ENCODE measurements at regions not wholly inside any gene's neighbourhood (a gene's known extent, or its start where the extent isn't known, plus 50 kb on each side); places are given as distances from the start of the nearest gene placed in this dataset.
"Not testable (repeated sequence)": the region's sequence is repeated elsewhere in the genome, so short reads cannot be mapped to it uniquely, and the experiment has no call there.

GRCh38 chr6:121925534-121926255 is 473.8 kb upstream of the HSF2 start:
- no peak for DNase-seq (ENCODE audit: low spot score)

DNA sequence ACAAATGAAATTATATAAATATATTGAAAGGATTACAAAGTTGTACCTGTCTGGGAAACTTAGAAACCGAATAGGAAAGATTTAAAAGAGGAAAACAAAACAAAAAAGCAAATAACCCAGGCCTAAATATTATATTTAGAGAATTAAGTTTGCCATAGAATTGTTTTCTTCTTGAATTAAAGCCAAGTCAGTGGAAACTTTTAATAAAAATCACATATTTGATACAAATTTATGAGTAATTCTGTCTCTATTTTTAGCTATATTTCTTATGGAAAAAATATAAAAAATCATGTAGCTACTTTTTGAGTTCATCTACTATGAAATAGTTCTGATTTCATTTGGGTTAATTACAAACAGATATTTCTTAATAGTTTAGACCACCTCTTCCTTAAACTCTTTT is 470.2 kb upstream of the HSF2 start:
- DNase-seq (ENCODE audit: low spot score): no peak

GRCh38 chr6:121932076-121932991 is 467.1 kb upstream of the HSF2 start:
- DNase-seq (ENCODE audit: low spot score): no peak

DNA sequence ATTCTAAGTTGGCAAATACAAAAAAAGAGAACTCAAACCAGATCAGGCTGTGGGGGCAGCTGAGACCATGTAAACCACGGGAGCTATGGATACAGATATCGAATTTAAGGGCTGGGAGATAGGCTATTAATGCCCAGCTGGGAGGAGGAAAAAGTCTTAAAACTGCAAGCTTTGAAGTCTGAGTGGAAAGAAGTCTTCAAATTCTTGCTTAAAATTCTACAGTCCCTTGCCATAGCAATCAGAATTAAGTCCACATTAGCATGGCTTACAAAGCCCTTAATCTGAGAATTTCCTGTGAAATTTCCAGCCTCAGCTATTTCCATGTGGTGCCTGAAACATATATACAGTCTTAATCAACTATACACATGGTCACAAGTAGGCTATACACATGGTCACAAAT is 465.0 kb upstream of the HSF2 start:
- no peak for DNase-seq (ENCODE audit: low spot score)

- DNase-seq (ENCODE audit: low spot score): no peak
These were observed 458.7 kb upstream of the HSF2 start for GRCh38 chr6:121940728-121941127.

GRCh38 chr6:121944354-121944753 is 455.1 kb upstream of the HSF2 start:
- no peak for DNase-seq (ENCODE audit: low spot score)

DNA sequence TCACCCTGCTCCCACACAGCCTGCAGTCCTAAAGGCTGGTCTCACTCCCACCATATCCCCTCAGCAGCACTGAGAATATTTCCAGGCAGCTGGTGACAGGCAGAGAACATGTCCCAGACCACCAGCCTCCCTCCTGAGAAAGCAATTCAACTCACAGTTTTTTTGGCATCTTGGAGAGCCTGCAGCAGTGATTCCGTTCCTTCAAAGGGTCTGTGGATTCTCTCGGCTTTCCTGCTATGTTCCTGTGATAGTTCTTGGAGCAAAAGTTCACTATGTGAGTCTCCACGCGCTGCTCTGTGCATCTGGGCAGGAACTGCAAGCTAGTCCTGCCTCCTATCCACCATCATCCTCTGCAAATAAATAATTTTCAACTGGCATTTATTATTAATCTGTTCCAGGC is 448.3 kb upstream of the HSF2 start:
- DNase-seq (ENCODE audit: low spot score): no peak

DNA sequence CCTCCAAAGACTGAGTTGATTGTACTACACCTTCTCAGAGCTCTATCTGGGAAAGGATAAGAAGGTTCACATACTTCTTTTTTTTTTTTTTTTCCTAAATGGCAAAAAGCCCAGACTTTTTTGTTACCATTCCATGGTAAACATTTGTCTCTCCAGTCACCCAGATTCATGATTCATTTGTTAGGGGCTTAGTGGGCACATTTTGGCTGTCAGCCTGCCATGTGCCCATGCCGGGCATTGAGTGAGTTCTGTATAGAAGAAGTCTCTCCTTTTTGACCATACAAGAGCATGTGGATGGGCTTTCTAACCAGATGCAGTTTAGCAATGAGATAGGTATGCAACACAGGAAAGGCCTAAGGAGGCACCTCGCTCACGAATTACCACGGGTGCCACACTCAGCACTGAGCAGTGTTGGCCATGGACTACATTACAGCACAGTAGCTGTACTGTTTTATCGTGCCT is 447.5 kb upstream of the HSF2 start:
- no peak for DNase-seq (ENCODE audit: low spot score)

GRCh38 chr6:121955401-121955800 is 444.1 kb upstream of the HSF2 start:
- DNase-seq (ENCODE audit: low spot score): not testable (repeated sequence)

GRCh38 chr6:121956782-121957181 is 442.7 kb upstream of the HSF2 start:
- no peak for DNase-seq (ENCODE audit: low spot score)

GRCh38 chr6:121959501-121959900 is 440.0 kb upstream of the HSF2 start:
- DNase-seq (ENCODE audit: low spot score): no peak

GRCh38 chr6:121961619-121962125 is 437.8 kb upstream of the HSF2 start:
- DNase-seq (ENCODE audit: low spot score): no peak

GRCh38 chr6:121963826-121964225 is 435.6 kb upstream of the HSF2 start:
- DNase-seq (ENCODE audit: low spot score): no peak

- no peak for DNase-seq (ENCODE audit: low spot score)
These were observed 433.7 kb upstream of the HSF2 start for GRCh38 chr6:121965739-121966138.

- DNase-seq (ENCODE audit: low spot score): no peak
These were observed 431.8 kb upstream of the HSF2 start for GRCh38 chr6:121967631-121968030.

DNA sequence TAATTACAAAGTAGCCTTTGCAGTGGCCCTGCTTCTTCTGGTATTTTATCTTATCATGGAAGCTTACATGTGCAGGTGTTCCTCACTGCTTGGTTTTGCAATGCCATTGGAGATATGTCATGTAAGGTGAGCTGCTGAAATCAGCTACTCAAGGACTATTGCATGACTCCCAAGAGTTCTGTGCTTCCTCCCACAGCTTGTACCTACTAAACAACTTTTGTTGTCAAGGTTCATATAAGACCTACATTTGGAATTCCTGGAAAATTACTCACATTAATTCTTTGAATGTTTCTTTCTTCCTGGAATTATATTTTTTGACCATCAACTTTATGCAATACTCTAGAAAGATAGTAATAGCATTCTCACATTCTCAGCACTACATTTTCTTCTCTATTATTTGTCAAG is 427.5 kb upstream of the HSF2 start:
- DNase-seq (ENCODE audit: low spot score): no peak

DNA sequence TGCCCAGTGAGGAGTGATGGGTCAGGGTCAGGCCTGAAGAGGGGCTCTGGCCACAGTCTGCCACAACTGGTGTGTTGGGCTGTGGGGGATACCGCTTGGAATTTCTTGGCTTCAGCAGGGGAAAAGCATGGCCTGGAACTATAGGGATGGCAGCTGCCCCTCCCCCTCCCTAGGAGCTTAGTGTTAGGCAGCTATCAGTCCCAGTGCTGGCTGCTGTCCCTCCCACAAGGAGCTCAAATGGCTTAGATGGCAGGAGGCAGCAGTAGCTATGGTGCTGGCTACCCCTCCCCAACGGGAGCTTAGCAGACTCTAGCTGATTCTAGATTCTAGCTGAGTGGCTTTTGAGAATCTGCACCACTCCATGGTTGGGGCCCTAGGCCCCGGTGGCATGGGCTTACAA is 414.5 kb upstream of the HSF2 start:
- DNase-seq (ENCODE audit: low spot score): no peak

GRCh38 chr6:121993362-121993761 is 406.1 kb upstream of the HSF2 start:
- DNase-seq (ENCODE audit: low spot score): no peak

- DNase-seq (ENCODE audit: low spot score): no peak
These were observed 404.5 kb upstream of the HSF2 start for GRCh38 chr6:121994919-121995318.

GRCh38 chr6:121998631-121999030 is 400.8 kb upstream of the HSF2 start:
- no peak for DNase-seq (ENCODE audit: low spot score)

DNA sequence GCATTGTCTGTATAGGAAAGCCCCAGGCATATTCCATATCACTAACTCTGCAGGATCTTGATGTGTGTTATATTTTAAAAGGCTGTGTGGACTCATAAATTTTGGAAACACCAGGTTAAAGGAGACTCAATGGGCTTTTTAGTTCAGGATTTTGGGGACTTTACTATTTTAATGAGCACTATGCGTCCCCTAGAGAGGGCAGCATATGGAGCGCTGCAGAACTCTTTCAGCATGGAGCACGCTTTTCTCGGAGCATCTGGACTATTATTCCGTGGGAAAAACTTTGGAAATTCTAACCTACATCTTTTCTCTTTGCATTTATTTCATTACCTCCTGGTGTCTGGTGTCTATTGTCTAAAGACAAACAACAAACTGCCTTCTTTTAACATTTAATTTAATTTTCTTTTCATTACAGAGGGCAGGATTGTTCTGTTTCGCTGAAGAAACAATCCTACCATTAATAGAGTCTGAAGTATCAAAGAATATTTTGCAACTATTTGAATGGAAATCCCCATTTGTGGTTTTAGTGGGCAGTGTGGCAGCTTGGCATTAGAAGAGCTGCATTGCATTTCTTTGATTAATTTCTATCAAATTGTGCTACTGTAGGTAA is 399.9 kb upstream of the HSF2 start:
- no peak for DNase-seq (ENCODE audit: low spot score)

DNA sequence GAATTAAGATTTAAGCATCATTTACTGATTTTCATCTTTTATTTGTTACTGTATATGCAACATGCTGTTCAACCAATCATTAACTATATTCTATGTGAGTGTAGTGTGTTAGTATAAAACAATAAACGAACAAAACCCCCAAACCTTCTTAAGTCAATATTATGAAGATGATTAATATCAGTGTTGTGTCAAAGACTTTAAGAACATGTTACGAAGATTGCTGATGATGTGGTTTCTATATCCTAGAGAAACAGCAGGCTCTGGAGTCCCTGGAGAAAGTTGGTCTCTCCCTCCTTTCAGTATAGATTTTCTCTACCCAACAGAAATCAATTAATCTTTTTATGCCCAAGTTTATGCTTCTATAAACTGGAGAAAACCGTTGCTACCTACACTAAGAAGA is 393.8 kb upstream of the HSF2 start:
- no peak for DNase-seq (ENCODE audit: low spot score)

GRCh38 chr6:122007339-122007738 is 392.1 kb upstream of the HSF2 start:
- DNase-seq (ENCODE audit: low spot score): no peak
